GM18867 (cell line): ENCODE measurements at regions not wholly inside any gene's neighbourhood (a gene's known extent, or its start where the extent isn't known, plus 50 kb on each side); places are given as distances from the start of the nearest gene placed in this dataset.

ENCODE experiments used
- ATAC-seq: cut with Tn5 transposase; IDR thresholded peaks from one replicate; pipeline ENCODE4 v1.9.1; 2021; ENCODE audit warnings: mild to moderate bottlenecking, moderate library complexity; ENCODE audit not compliant: unreplicated experiment

- ATAC-seq = peak; percentile 62
These were observed 306.9 kb downstream of the DHX35 start for GRCh38 chr20:39268981-39269461.

GRCh38 chr20:39268491-39268951 lies 306.4 kb downstream of the DHX35 start:
- no peak for ATAC-seq

DNA sequence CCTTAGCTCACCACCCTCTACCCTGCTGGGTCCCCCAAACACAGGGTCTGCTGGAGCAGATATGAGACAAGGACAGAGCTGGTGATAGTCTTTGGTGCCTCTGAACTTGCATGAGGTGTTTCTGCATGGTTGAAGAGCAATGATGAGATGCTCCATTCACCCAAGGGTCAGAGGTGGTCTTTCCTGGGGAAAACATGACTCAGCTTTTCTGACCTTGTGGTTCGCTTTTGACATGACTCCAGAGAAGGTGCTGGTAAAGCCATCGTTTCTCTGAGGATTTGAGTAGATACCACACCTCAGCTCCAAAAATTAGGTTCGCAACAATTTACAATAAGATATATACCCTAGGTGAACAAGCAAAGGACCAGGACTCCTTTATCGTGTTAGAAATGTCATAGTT lies 304.8 kb downstream of the DHX35 start:
- ATAC-seq = no peak

DNA sequence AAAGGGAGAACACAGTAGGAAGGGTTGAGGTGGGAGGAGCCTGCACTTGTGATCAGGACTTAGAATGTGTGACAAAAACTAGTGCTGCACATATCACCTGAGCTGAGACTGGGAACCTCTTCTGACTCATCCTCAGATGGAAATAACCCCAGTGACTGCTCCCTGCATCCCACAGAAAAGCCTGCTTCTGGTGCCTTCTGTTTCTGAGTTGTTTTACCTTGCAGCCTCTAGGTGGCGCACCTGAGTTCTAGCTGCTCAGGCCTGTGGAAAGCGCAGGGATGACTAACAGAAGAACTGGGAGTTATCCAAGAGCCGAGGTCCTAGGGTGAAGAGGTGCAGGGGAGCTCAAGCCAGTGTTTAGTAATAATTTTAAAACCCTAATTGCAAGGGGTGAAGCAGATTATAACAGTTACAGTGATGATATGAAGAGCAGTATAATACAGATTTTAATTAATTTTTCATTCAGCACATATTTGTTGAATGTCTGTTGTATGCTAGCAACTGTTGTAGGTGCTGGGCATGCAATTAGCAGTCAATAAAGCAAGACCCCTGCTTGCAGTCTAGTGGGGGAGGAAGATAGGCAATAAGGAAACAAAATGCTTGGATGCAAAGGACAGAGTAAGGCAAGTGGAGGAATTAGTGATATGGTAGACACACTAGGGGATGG lies 302.5 kb downstream of the DHX35 start:
- ATAC-seq = peak; percentile 58

DNA sequence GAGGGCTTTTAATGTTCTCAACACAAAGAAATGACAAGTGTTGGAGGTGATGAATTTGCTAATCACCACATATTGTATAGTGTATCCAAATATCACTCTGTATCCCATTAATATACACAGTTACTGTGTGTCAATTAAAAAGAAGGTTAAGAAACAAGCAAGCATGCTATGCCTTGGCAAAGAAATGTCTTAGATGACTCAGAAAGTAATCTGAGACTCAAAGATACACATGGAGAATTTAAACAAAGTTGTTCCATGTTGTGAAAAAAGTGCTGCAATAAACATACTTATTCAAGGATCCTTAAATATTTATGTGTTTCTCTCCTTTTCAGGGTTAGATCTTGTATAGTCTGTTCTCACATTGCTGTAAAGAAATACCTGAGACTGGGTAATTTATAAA lies 300.9 kb downstream of the DHX35 start:
- ATAC-seq = no peak

GRCh38 chr20:39259808-39260207 lies 297.7 kb downstream of the DHX35 start:
- ATAC-seq = no peak

GRCh38 chr20:39259010-39259803 lies 297.1 kb downstream of the DHX35 start:
- ATAC-seq = no peak

- no peak for ATAC-seq
These were observed 296.1 kb downstream of the DHX35 start for GRCh38 chr20:39258253-39258652.

GRCh38 chr20:39253051-39253755 lies 291.1 kb downstream of the DHX35 start:
- no peak for ATAC-seq

DNA sequence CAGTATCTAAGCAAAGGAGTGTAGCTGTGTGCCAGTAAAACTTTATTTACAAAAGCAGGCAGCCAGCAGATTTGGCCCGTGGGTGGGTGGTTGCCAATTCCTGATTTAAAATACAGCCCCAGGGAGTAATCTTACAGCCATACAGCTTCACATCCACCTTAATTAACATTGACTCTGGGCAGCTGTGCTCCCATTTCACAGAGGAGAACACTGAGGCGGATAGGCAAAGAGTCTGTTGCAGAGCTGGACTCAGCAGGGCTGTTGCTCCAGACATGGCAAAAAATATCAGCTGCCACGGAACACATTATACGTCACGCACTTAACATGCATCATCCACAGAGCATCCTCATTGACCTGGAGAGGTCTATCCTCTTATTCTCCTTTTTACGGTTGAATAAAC lies 289.9 kb downstream of the DHX35 start:
- no peak for ATAC-seq

GRCh38 chr20:39249798-39250197 lies 287.7 kb downstream of the DHX35 start:
- ATAC-seq = no peak

DNA sequence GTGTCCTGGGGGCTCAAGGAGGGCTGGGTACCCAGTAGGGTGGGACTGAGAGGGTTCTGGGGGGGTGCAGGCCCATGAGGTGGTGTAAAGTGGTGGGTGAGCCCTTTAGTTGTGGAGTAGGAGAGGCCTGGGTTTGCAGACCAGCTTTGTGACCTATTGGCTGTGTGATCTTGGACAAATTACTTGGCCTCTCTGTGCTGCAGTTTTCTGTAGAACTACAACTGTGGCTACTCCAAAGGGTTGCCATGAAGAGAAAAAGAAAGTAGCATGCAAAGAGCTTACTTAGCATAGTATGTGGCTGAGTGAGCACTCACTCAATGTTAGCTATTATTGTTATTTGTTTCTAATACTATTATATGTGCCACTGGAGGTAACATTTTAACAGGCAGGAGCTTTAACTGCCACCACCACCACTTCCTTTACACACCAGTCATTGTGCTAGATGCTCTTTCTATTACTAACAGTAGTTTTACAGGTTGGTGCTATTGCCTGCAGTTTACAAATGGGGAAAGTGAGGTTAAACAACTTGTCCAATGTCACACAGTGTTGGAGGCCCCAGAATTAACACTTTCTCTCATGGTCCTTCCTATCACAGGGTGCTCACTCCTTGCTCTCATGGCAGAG lies 286.8 kb downstream of the DHX35 start:
- no peak for ATAC-seq

GRCh38 chr20:39248171-39248861 lies 286.2 kb downstream of the DHX35 start:
- no peak for ATAC-seq

GRCh38 chr20:39246436-39246835 lies 284.3 kb downstream of the DHX35 start:
- ATAC-seq = no peak

- ATAC-seq = no peak
These were observed 283.7 kb downstream of the DHX35 start for GRCh38 chr20:39245685-39246311.

DNA sequence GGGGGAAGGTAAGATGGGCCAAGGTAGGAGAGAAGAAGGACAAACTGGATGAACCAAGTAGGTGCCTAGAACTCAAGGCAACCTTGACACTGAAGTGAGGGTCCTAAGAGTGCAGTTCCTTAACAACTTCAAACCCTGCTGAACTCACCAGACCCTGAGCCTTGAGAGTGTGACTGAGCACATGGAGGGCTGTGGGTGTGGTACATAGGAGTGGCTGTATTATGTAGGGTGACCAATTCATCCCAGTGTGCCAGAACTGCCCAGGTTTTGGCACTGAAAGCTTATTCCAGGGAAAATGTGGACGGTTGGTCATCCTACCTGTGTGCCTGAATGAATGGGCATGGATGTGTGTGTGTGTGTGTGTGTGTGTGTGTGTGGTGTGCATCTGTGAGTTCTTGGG lies 281.8 kb downstream of the DHX35 start:
- no peak for ATAC-seq

GRCh38 chr20:39242614-39243013 lies 280.5 kb downstream of the DHX35 start:
- no peak for ATAC-seq

GRCh38 chr20:39234520-39235095 lies 272.5 kb downstream of the DHX35 start:
- ATAC-seq = no peak

- no peak for ATAC-seq
These were observed 271.6 kb downstream of the DHX35 start for GRCh38 chr20:39233755-39234154.

DNA sequence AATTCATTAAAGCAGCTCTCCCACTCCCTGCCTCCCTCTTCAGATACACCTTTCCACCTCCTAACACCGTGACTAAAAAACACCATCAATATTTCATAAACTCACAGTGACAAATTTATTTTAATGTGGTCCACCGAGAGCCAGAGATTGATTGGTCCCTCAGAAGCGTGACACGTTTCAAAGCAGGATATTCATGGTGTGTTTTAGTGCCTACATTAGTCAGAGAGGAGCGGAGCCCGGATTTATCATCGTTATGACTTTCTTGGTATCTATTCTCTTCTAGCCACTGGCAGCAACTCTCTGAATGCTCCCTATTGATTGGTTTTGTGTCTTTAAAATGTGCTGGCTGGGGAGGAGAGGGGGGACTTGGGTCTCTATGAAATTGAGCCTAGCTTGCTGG lies 265.3 kb downstream of the DHX35 start:
- no peak for ATAC-seq
